ENCODE measurements at regions not wholly inside any gene's neighbourhood (a gene's known extent, or its start where the extent isn't known, plus 50 kb on each side); places are given as distances from the start of the nearest gene placed in this dataset.
"Not testable (repeated sequence)": the region's sequence is repeated elsewhere in the genome, so short reads cannot be mapped to it uniquely, and the experiment has no call there.

GRCh38 chr19:28318469-28319179 is 894.3 kb downstream of the UQCRFS1 start:
- H3K4me3 ChIP-seq (ENCODE audit: low read depth, low read length) = no peak overlapping the region

GRCh38 chr19:28316464-28316863 is 896.5 kb downstream of the UQCRFS1 start:
- no peak overlapping the region for H3K4me3 ChIP-seq (ENCODE audit: low read depth, low read length)

GRCh38 chr19:28314756-28315155 is 898.2 kb downstream of the UQCRFS1 start:
- no peak overlapping the region for H3K4me3 ChIP-seq (ENCODE audit: low read depth, low read length)

GRCh38 chr19:28314287-28314686 is 898.7 kb downstream of the UQCRFS1 start:
- H3K4me3 ChIP-seq (ENCODE audit: low read depth, low read length) = no peak overlapping the region

- no peak overlapping the region for H3K4me3 ChIP-seq (ENCODE audit: low read depth, low read length)
These were observed 899.3 kb downstream of the UQCRFS1 start for GRCh38 chr19:28313633-28314032.

- H3K4me3 ChIP-seq (ENCODE audit: low read depth, low read length) = no peak overlapping the region
These were observed 900.7 kb downstream of the UQCRFS1 start for GRCh38 chr19:28312269-28312668.

- not testable (repeated sequence) for H3K4me3 ChIP-seq (ENCODE audit: low read depth, low read length)
These were observed 902.1 kb downstream of the UQCRFS1 start for GRCh38 chr19:28310829-28311228.

- H3K4me3 ChIP-seq (ENCODE audit: low read depth, low read length) = no peak overlapping the region
These were observed 903.9 kb downstream of the UQCRFS1 start for GRCh38 chr19:28309070-28309469.

- no peak overlapping the region for H3K4me3 ChIP-seq (ENCODE audit: low read depth, low read length)
These were observed 905.0 kb downstream of the UQCRFS1 start for GRCh38 chr19:28307963-28308362.

- no peak overlapping the region for H3K4me3 ChIP-seq (ENCODE audit: low read depth, low read length)
These were observed 905.5 kb downstream of the UQCRFS1 start for GRCh38 chr19:28307487-28307886.

GRCh38 chr19:28305513-28305912 is 907.4 kb downstream of the UQCRFS1 start:
- no peak overlapping the region for H3K4me3 ChIP-seq (ENCODE audit: low read depth, low read length)

GRCh38 chr19:28303502-28303901 is 909.4 kb downstream of the UQCRFS1 start:
- no peak overlapping the region for H3K4me3 ChIP-seq (ENCODE audit: low read depth, low read length)

- H3K4me3 ChIP-seq (ENCODE audit: low read depth, low read length) = no peak overlapping the region
These were observed 911.0 kb downstream of the UQCRFS1 start for GRCh38 chr19:28301961-28302360.

GRCh38 chr19:28301463-28301862 is 911.5 kb downstream of the UQCRFS1 start:
- H3K4me3 ChIP-seq (ENCODE audit: low read depth, low read length) = no peak overlapping the region

GRCh38 chr19:28299649-28300048 is 913.3 kb downstream of the UQCRFS1 start:
- H3K4me3 ChIP-seq (ENCODE audit: low read depth, low read length) = no peak overlapping the region

GRCh38 chr19:28297586-28298157 is 915.3 kb downstream of the UQCRFS1 start:
- no peak overlapping the region for H3K4me3 ChIP-seq (ENCODE audit: low read depth, low read length)

- H3K4me3 ChIP-seq (ENCODE audit: low read depth, low read length) = no peak overlapping the region
These were observed 915.9 kb downstream of the UQCRFS1 start for GRCh38 chr19:28297036-28297435.

- H3K4me3 ChIP-seq (ENCODE audit: low read depth, low read length) = no peak overlapping the region
These were observed 916.4 kb downstream of the UQCRFS1 start for GRCh38 chr19:28296506-28296905.

GRCh38 chr19:28294975-28295374 is 918.0 kb downstream of the UQCRFS1 start:
- H3K4me3 ChIP-seq (ENCODE audit: low read depth, low read length) = not testable (repeated sequence)

- no peak overlapping the region for H3K4me3 ChIP-seq (ENCODE audit: low read depth, low read length)
These were observed 918.6 kb downstream of the UQCRFS1 start for GRCh38 chr19:28294395-28294794.

- H3K4me3 ChIP-seq (ENCODE audit: low read depth, low read length) = no peak overlapping the region
These were observed 919.3 kb downstream of the UQCRFS1 start for GRCh38 chr19:28293685-28294084.

- no peak overlapping the region for H3K4me3 ChIP-seq (ENCODE audit: low read depth, low read length)
These were observed 920.0 kb downstream of the UQCRFS1 start for GRCh38 chr19:28292822-28293500.
